ENCODE measurements at regions not wholly inside any gene's neighbourhood (a gene's known extent, or its start where the extent isn't known, plus 50 kb on each side); places are given as distances from the start of the nearest gene placed in this dataset.
"Not testable (repeated sequence)": the region's sequence is repeated elsewhere in the genome, so short reads cannot be mapped to it uniquely, and the experiment has no call there.

- DNase-seq (ENCODE audit: low read depth), result no peak
- in situ Hi-C loops (cut with HindIII; ENCODE audit: low pct_unique_long_range_greater_than_20kb, low sequenced_read_pairs), result no loop called here
These were observed 173.9 kb downstream of the PRDM13 start for GRCh38 chr6:99780556-99780885.

GRCh38 chr6:99789767-99790166 is 183.1 kb downstream of the PRDM13 start:
- in situ Hi-C loops (cut with HindIII; ENCODE audit: low pct_unique_long_range_greater_than_20kb, low sequenced_read_pairs), result no loop called here
- no peak for DNase-seq (ENCODE audit: low read depth)

- in situ Hi-C loops (cut with HindIII; ENCODE audit: low pct_unique_long_range_greater_than_20kb, low sequenced_read_pairs), result no loop called here
- DNase-seq (ENCODE audit: low read depth), result no peak
These were observed 184.0 kb downstream of the PRDM13 start for GRCh38 chr6:99790679-99791078.

- in situ Hi-C loops (cut with HindIII; ENCODE audit: low pct_unique_long_range_greater_than_20kb, low sequenced_read_pairs), result no loop called here
These were observed 192.2 kb downstream of the MCHR2 start for GRCh38 chr6:99801805-99802204.

GRCh38 chr6:99802396-99803031 is 191.5 kb downstream of the MCHR2 start:
- DNase-seq (ENCODE audit: low read depth), result no peak
- in situ Hi-C loops (cut with HindIII; ENCODE audit: low pct_unique_long_range_greater_than_20kb, low sequenced_read_pairs), result no loop called here

More at GRCh38 chr6:99801805-99802204, 192.2 kb downstream of the MCHR2 start:
- no peak for DNase-seq (ENCODE audit: low read depth)

GRCh38 chr6:99808992-99809391 is 185.0 kb downstream of the MCHR2 start:
- in situ Hi-C loops (cut with HindIII; ENCODE audit: low pct_unique_long_range_greater_than_20kb, low sequenced_read_pairs), result no loop called here
- no peak for DNase-seq (ENCODE audit: low read depth)

- in situ Hi-C loops (cut with HindIII; ENCODE audit: low pct_unique_long_range_greater_than_20kb, low sequenced_read_pairs), result no loop called here
- DNase-seq (ENCODE audit: low read depth), result no peak
These were observed 183.7 kb downstream of the MCHR2 start for GRCh38 chr6:99810295-99810694.

- DNase-seq (ENCODE audit: low read depth), result peak; percentile 10
- in situ Hi-C loops (cut with HindIII; ENCODE audit: low pct_unique_long_range_greater_than_20kb, low sequenced_read_pairs), result no loop called here
These were observed 182.9 kb downstream of the MCHR2 start for GRCh38 chr6:99810942-99811620.

GRCh38 chr6:99811636-99812035 is 182.4 kb downstream of the MCHR2 start:
- in situ Hi-C loops (cut with HindIII; ENCODE audit: low pct_unique_long_range_greater_than_20kb, low sequenced_read_pairs), result no loop called here
- no peak for DNase-seq (ENCODE audit: low read depth)

- in situ Hi-C loops (cut with HindIII; ENCODE audit: low pct_unique_long_range_greater_than_20kb, low sequenced_read_pairs), result no loop called here
- DNase-seq (ENCODE audit: low read depth), result no peak
These were observed 180.5 kb downstream of the MCHR2 start for GRCh38 chr6:99813565-99813964.

- DNase-seq (ENCODE audit: low read depth), result no peak
- in situ Hi-C loops (cut with HindIII; ENCODE audit: low pct_unique_long_range_greater_than_20kb, low sequenced_read_pairs), result no loop called here
These were observed 179.6 kb downstream of the MCHR2 start for GRCh38 chr6:99814230-99814928.

- in situ Hi-C loops (cut with HindIII; ENCODE audit: low pct_unique_long_range_greater_than_20kb, low sequenced_read_pairs), result no loop called here
- no peak for DNase-seq (ENCODE audit: low read depth)
These were observed 177.2 kb downstream of the MCHR2 start for GRCh38 chr6:99816795-99817194.

GRCh38 chr6:99818161-99818560 is 175.9 kb downstream of the MCHR2 start:
- in situ Hi-C loops (cut with HindIII; ENCODE audit: low pct_unique_long_range_greater_than_20kb, low sequenced_read_pairs), result no loop called here
- DNase-seq (ENCODE audit: low read depth), result no peak

GRCh38 chr6:99819853-99820252 is 174.2 kb downstream of the MCHR2 start:
- in situ Hi-C loops (cut with HindIII; ENCODE audit: low pct_unique_long_range_greater_than_20kb, low sequenced_read_pairs), result no loop called here
- no peak for DNase-seq (ENCODE audit: low read depth)

- in situ Hi-C loops (cut with HindIII; ENCODE audit: low pct_unique_long_range_greater_than_20kb, low sequenced_read_pairs), result no loop called here
- DNase-seq (ENCODE audit: low read depth), result peak; percentile 3
These were observed 172.9 kb downstream of the MCHR2 start for GRCh38 chr6:99821164-99821563.

- in situ Hi-C loops (cut with HindIII; ENCODE audit: low pct_unique_long_range_greater_than_20kb, low sequenced_read_pairs), result no loop called here
- DNase-seq (ENCODE audit: low read depth), result peak; percentile 55
These were observed 171.1 kb downstream of the MCHR2 start for GRCh38 chr6:99822741-99823512.

- in situ Hi-C loops (cut with HindIII; ENCODE audit: low pct_unique_long_range_greater_than_20kb, low sequenced_read_pairs), result not testable (repeated sequence)
These were observed 170.3 kb downstream of the MCHR2 start for GRCh38 chr6:99823513-99824235.

GRCh38 chr6:99833034-99833433 is 161.0 kb downstream of the MCHR2 start:
- no peak for DNase-seq (ENCODE audit: low read depth)
- in situ Hi-C loops (cut with HindIII; ENCODE audit: low pct_unique_long_range_greater_than_20kb, low sequenced_read_pairs), result no loop called here

More at GRCh38 chr6:99823513-99824235, 170.3 kb downstream of the MCHR2 start:
- not testable (repeated sequence) for DNase-seq (ENCODE audit: low read depth)

Data from Caki2 (cell line).